H9 (cell line): ENCODE measurements at regions not wholly inside any gene's neighbourhood (a gene's known extent, or its start where the extent isn't known, plus 50 kb on each side); places are given as distances from the start of the nearest gene placed in this dataset.

Experiments
- DNase-seq: peaks from one replicate; pipeline ENCODE4 v3.0.0-alpha.2; 2017
- H2AFZ ChIP-seq: one replicate; pipeline ENCODE4 v1.6.1; 2013; ENCODE audit warnings: mild to moderate bottlenecking, low read length, control low read depth, moderate library complexity
- H2AK5ac ChIP-seq: 2 replicates; pipeline ENCODE4 v1.6.1; 2013; ENCODE audit warnings: low read length, control low read depth, mixed read lengths; ENCODE audit not compliant: insufficient read length
- H2BK120ac ChIP-seq: one replicate; pipeline ENCODE4 v1.6.1; 2013; ENCODE audit warnings: low read depth, mild to moderate bottlenecking, low read length, control low read depth, inconsistent platforms; ENCODE audit not compliant: poor library complexity, severe bottlenecking
- H2BK12ac ChIP-seq: 2 replicates; pipeline ENCODE4 v1.6.1; 2013; ENCODE audit warnings: low read length, control low read depth, mixed read lengths, low read depth; ENCODE audit not compliant: insufficient read length
- H2BK15ac ChIP-seq: 2 replicates; pipeline ENCODE4 v1.6.1; 2013; ENCODE audit warnings: low read depth, low read length, control low read depth
- H2BK20ac ChIP-seq: one replicate; pipeline ENCODE4 v1.6.1; 2013; ENCODE audit warnings: low read depth, mild to moderate bottlenecking, low read length, control low read depth, inconsistent platforms; ENCODE audit not compliant: poor library complexity, severe bottlenecking
- H2BK5ac ChIP-seq: 2 replicates; pipeline ENCODE4 v1.6.1; 2013; ENCODE audit warnings: low read length, control low read depth, mixed read lengths; ENCODE audit not compliant: insufficient read length
- H3K14ac ChIP-seq: 2 replicates; pipeline ENCODE4 v1.6.1; 2013; ENCODE audit warnings: low read length, control low read depth; ENCODE audit not compliant: insufficient read depth
- H3K18ac ChIP-seq: 2 replicates; pipeline ENCODE4 v1.6.1; 2013; ENCODE audit warnings: low read depth, mild to moderate bottlenecking, mixed read lengths, low read length, control low read depth; ENCODE audit not compliant: insufficient read length
- H3K23ac ChIP-seq: 2 replicates; pipeline ENCODE4 v1.6.1; 2013; ENCODE audit warnings: low read length, control low read depth, mixed read lengths, low read depth; ENCODE audit not compliant: insufficient read length
- H3K23me2 ChIP-seq: 2 replicates; pipeline ENCODE4 v1.6.1; 2013; ENCODE audit warnings: low read depth, mild to moderate bottlenecking, mixed read lengths, low read length, control low read depth; ENCODE audit not compliant: insufficient read length, poor library complexity, severe bottlenecking
- H3K27ac ChIP-seq: 2 replicates; pipeline ENCODE4 v1.5.1; 2013; ENCODE audit warnings: low read length, control low read depth, mixed read lengths, low read depth; ENCODE audit not compliant: insufficient read length
- H3K27me3 ChIP-seq: 2 replicates; pipeline ENCODE4 v1.6.1; 2013; ENCODE audit warnings: low read length, control low read depth, inconsistent platforms; ENCODE audit not compliant: insufficient read depth
- H3K4ac ChIP-seq: 2 replicates; pipeline ENCODE4 v1.6.1; 2013; ENCODE audit warnings: low read depth, mild to moderate bottlenecking, control low read depth, inconsistent platforms, low read length, moderate library complexity
- H3K4me1 ChIP-seq: 2 replicates; pipeline ENCODE4 v1.6.1; 2013; ENCODE audit warnings: low read length, control low read depth, inconsistent platforms; ENCODE audit not compliant: insufficient read depth
- H3K4me2 ChIP-seq: 2 replicates; pipeline ENCODE4 v1.6.1; 2013; ENCODE audit warnings: low read length, control low read depth, mixed read lengths; ENCODE audit not compliant: insufficient read length, insufficient read depth
- H3K56ac ChIP-seq: 2 replicates; pipeline ENCODE4 v1.6.1; 2013; ENCODE audit warnings: low read depth, mild to moderate bottlenecking, mixed read lengths, low read length, control low read depth; ENCODE audit not compliant: insufficient read length
- H3K79me1 ChIP-seq: 2 replicates; pipeline ENCODE4 v1.6.1; 2013; ENCODE audit warnings: low read depth, mild to moderate bottlenecking, moderate library complexity, low read length, control low read depth, inconsistent platforms; ENCODE audit not compliant: insufficient read depth, poor library complexity, severe bottlenecking
- H3K79me2 ChIP-seq: 2 replicates; pipeline ENCODE4 v1.6.1; 2013; ENCODE audit warnings: low read length, control low read depth, inconsistent platforms; ENCODE audit not compliant: insufficient read depth
- H3K9ac ChIP-seq: 2 replicates; pipeline ENCODE4 v1.6.1; 2013; ENCODE audit warnings: low read length, control low read depth, mixed read lengths; ENCODE audit not compliant: insufficient read length; ENCODE audit errors: extremely low read depth
- H3K9me3 ChIP-seq: one replicate; pipeline ENCODE4 v1.6.1; 2013; ENCODE audit warnings: low read depth, low read length, inconsistent platforms; ENCODE audit not compliant: control insufficient read depth
- H3T11ph ChIP-seq: one replicate; pipeline ENCODE4 v1.6.1; 2013; ENCODE audit warnings: mild to moderate bottlenecking, low read length, control low read depth, inconsistent platforms
- H4K20me1 ChIP-seq: one replicate; pipeline ENCODE4 v1.6.1; 2013; ENCODE audit not compliant: control insufficient read depth, insufficient read length, insufficient read depth
- H4K5ac ChIP-seq: 2 replicates; pipeline ENCODE4 v1.6.1; 2013; ENCODE audit warnings: low read depth, mild to moderate bottlenecking, mixed read lengths, low read length, control low read depth; ENCODE audit not compliant: insufficient read length
- H4K8ac ChIP-seq: replicated peaks from 2 replicates; pipeline ENCODE4 v1.6.1; 2013; ENCODE audit warnings: low read length, control low read depth, mixed read lengths, low read depth; ENCODE audit not compliant: insufficient read length
- H4K91ac ChIP-seq: 2 replicates; pipeline ENCODE4 v1.6.1; 2013; ENCODE audit warnings: low read depth, mild to moderate bottlenecking, moderate library complexity, mixed read lengths, low read length, control low read depth; ENCODE audit not compliant: insufficient read length
- H3K27ac Mint-ChIP-seq, 3 experiments: 2 replicates in 2 of 3; 3 replicates in 1 of 3; pipeline ENCODE4 v1.8.0; 2020 to 2021; ENCODE audit warnings: mixed read lengths in 3 of 3, mild to moderate bottlenecking in 1 of 3, moderate library complexity in 1 of 3
- H3K27me3 Mint-ChIP-seq: 2 replicates; pipeline ENCODE4 v1.8.0; 2021; ENCODE audit warnings: low read depth, mild to moderate bottlenecking, moderate library complexity, mixed read lengths
- H3K36me3 Mint-ChIP-seq, 3 experiments: 2 replicates in 2 of 3; 3 replicates in 1 of 3; pipeline ENCODE4 v1.8.0; 2020 to 2021; ENCODE audit warnings: low read depth in 3 of 3, mixed read lengths in 3 of 3; ENCODE audit not compliant: insufficient read depth in 1 of 3
- H3K4me1 Mint-ChIP-seq, 2 experiments: 2 replicates each; pipeline ENCODE4 v1.8.0; 2020; ENCODE audit warnings: mixed read lengths in 2 of 2
- H3K4me3 Mint-ChIP-seq, 2 experiments: 2 replicates in 1 of 2; 3 replicates in 1 of 2; pipeline ENCODE4 v1.8.0; 2020 to 2021; ENCODE audit warnings: mild to moderate bottlenecking in 2 of 2, mixed read lengths in 2 of 2, moderate library complexity in 1 of 2
- H3K9me3 Mint-ChIP-seq, 2 experiments: 2 replicates in 1 of 2; 3 replicates in 1 of 2; pipeline ENCODE4 v1.8.0; 2020; ENCODE audit warnings: mild to moderate bottlenecking in 2 of 2, mixed read lengths in 2 of 2, moderate library complexity in 1 of 2
- WGBS: extraction: QIAGEN DNeasy Blood & Tissue Kit; methylation state at CpG from one replicate; pipeline ENCODE4 v1.1.7; 2013; ENCODE audit warnings: missing lambda C conversion rate, low lambda C conversion rate, mixed read lengths; ENCODE audit not compliant: insufficient read length; ENCODE audit errors: extremely low coverage; 5-methylcytosine and 5-hydroxymethylcytosine counted together
- TF ChIP-seq, protein P1 (sequence below): fragments of 200-600 bp; sonication (generic); conservative IDR thresholded peaks from 3 replicates; pipeline ENCODE4 v1.8.0; 2021; ENCODE audit warnings: antibody characterized with exemption, mild to moderate bottlenecking

DNA sequence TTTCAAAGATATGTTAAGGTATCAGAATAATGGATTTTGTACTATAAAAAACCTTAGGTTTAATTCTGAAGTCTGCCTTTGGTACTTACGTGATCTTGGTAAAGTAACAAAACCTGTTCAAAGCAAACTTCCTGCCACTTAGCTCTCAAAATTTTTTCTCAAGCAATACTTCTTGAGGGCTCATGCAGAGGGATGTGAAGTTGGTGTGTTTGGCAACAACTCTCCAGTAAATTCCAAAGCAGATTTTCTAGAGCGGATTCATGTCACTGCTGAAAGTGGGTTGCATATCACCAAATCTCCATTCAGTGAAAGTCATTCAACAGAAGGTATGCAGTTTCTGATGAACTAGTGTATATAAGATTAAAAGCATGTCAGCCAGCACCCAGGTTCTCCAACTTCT, 856.7 kb downstream of the CDH8 start:
- H3K9me3 Mint-ChIP-seq: no peaks in the 10 kb centered on the region
- no peak overlapping the region for H3K56ac ChIP-seq
- no peak overlapping the region for H3K23ac ChIP-seq
- H4K20me1 ChIP-seq: no peaks in the 10 kb centered on the region
- H3K18ac ChIP-seq: no peak overlapping the region
- H3T11ph ChIP-seq: no peak overlapping the region
- no peak overlapping the region for H3K4ac ChIP-seq
- H3K27me3 Mint-ChIP-seq: no peaks in the 10 kb centered on the region; the same call in 1 of the 2 replicates
- no CpG with 5 or more reads among the region's 2 CpGs for WGBS
- H3K9me3 ChIP-seq: no peaks in the 10 kb centered on the region
- H3K14ac ChIP-seq: no peak overlapping the region
- H4K91ac ChIP-seq: no peak overlapping the region
- TF ChIP-seq, protein P1, sequence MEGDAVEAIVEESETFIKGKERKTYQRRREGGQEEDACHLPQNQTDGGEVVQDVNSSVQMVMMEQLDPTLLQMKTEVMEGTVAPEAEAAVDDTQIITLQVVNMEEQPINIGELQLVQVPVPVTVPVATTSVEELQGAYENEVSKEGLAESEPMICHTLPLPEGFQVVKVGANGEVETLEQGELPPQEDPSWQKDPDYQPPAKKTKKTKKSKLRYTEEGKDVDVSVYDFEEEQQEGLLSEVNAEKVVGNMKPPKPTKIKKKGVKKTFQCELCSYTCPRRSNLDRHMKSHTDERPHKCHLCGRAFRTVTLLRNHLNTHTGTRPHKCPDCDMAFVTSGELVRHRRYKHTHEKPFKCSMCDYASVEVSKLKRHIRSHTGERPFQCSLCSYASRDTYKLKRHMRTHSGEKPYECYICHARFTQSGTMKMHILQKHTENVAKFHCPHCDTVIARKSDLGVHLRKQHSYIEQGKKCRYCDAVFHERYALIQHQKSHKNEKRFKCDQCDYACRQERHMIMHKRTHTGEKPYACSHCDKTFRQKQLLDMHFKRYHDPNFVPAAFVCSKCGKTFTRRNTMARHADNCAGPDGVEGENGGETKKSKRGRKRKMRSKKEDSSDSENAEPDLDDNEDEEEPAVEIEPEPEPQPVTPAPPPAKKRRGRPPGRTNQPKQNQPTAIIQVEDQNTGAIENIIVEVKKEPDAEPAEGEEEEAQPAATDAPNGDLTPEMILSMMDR: no peak
- H2BK20ac ChIP-seq: no peak overlapping the region
- no peaks in the 10 kb centered on the region for H3K4me1 Mint-ChIP-seq
- no peak overlapping the region for H4K5ac ChIP-seq
- H4K8ac ChIP-seq: no peak overlapping the region
- H2BK120ac ChIP-seq: no peak overlapping the region
- H3K79me1 ChIP-seq: no peaks in the 10 kb centered on the region
- H2AK5ac ChIP-seq: no peak overlapping the region
- no peaks in the 10 kb centered on the region for H3K79me2 ChIP-seq
- no peak overlapping the region for H2BK5ac ChIP-seq
- H2BK12ac ChIP-seq: no peak overlapping the region
- no peak for DNase-seq
- no peak overlapping the region for H3K27ac Mint-ChIP-seq
- no peak overlapping the region for H3K4me2 ChIP-seq
- H3K9ac ChIP-seq: no peak overlapping the region
- no peak overlapping the region for H2BK15ac ChIP-seq
- no peaks in the 10 kb centered on the region for H3K36me3 Mint-ChIP-seq
- H3K4me3 Mint-ChIP-seq: no peak overlapping the region
- H3K27me3 ChIP-seq: no peaks in the 10 kb centered on the region
- H3K27ac ChIP-seq: no peak overlapping the region
- H3K23me2 ChIP-seq: no peaks in the 10 kb centered on the region
- no peak overlapping the region for H2AFZ ChIP-seq
- H3K4me1 ChIP-seq: no peaks in the 10 kb centered on the region
